NOMO-1 (cell line): ENCODE measurements at regions not wholly inside any gene's neighbourhood (a gene's known extent, or its start where the extent isn't known, plus 50 kb on each side); places are given as distances from the start of the nearest gene placed in this dataset.
"Not testable (repeated sequence)": the region's sequence is repeated elsewhere in the genome, so short reads cannot be mapped to it uniquely, and the experiment has no call there.

Source experiments
- DNase-seq, 2 experiments: peaks; one replicate each; lab custom pipeline; 2025; ENCODE audit not compliant: unreplicated experiment in 2 of 2; lab: John Stamatoyannopoulos, UW

DNA sequence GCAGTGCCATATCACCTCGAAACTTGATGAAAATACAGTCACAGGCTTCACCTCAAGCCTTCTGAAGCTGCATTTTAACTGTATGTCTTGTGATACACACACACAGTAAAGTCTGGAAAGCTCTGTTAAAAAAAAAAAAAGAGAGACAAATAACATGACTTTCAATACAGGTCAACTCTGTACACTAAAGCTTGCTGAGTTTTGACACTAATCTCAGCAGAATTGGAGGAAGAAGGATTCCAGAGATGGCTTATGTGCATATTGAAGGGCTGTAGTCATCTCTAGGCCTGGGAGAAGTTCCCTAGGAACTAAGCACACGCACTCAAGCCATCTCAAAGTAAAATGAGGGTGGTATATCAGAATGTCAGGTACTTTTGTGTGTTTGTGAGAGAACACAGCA is 875.1 kb downstream of the EPHA4 start:
- no peak for DNase-seq

- DNase-seq = no peak
These were observed 871.0 kb downstream of the EPHA4 start for GRCh38 chr2:220701115-220701514.

- no peak for DNase-seq
These were observed 868.8 kb downstream of the EPHA4 start for GRCh38 chr2:220703279-220703678.

- DNase-seq = no peak
These were observed 868.0 kb downstream of the EPHA4 start for GRCh38 chr2:220704081-220704480.

DNA sequence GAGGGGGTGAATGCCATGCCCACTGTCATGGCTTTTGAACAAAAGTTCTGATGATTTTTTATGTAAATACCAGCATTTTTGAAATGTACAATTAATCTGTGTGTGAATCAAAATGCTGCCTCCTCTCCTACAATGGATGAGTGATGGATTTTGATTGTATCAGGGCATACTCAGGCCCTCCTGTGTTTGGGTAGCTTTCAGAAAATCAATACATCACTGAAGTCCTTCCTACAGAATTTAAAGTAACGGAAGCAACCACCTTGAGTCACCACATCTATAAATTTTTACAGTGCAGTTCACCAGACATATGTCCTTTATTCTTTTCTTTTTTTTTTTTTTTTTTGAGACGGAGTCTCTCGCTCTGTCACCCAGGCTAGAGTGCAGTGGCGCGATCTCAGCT is 867.3 kb downstream of the EPHA4 start:
- no peak for DNase-seq

DNA sequence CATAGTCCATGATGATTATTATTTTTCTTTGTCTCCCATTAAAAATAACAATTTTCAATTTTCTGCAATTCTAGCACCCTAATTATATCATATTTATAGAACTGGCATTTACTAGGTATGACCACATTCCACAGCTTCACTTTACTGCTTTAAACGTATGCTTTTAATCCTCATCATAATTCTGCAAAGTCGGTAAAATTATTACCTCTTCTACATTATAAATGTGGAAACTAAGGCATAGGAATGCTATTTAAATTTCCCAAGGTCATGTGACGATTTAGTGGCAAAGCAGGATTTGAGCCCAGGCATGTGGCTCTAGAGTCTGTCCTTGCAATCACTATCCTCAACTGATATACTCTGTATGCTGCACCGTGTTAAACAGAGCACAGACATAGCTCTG is 866.4 kb downstream of the EPHA4 start:
- DNase-seq = no peak

DNA sequence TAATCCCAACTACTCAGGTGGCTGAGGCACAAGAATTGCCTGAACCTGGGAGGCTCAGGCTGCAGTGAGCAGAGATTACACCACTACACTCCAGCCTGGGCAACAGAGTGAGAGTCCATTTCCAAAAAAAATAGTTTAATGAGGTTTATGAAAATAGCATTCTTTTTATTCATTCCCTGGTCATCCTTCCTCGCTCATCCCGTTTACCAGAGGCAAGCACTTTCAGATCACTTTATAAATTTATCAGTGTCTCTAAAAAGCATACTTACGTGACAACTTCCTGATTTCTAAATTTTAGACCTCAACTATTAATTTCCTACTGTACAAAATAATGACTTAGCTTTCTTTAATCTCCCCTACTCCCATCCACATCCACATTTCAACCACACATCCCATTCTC is 864.8 kb downstream of the EPHA4 start:
- no peak for DNase-seq

DNA sequence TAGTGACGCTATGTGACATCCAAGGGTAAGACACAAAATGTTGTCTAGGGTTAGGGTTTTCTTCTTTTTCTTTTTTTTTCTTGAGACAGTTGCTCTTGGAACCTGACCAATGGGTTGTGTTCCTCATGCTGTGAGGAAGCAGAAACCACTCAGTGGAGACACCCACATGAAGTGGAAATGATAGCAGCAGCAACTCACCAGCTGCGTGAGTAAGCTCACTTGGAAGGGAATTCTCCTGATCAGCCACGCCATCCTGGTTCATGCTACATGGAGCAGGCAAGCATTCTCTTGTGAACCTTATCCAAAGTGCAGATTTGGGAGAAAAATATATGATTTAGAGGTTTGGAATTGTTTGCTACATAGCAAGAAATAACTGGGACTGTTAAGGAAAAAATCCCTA is 863.7 kb downstream of the EPHA4 start:
- DNase-seq = no peak

GRCh38 chr2:220717283-220717682 is 854.8 kb downstream of the EPHA4 start:
- no peak for DNase-seq

- no peak for DNase-seq
These were observed 835.3 kb downstream of the EPHA4 start for GRCh38 chr2:220736778-220737177.

GRCh38 chr2:220743203-220743602 is 828.9 kb downstream of the EPHA4 start:
- DNase-seq = no peak

GRCh38 chr2:220744861-220745260 is 827.2 kb downstream of the EPHA4 start:
- no peak for DNase-seq

GRCh38 chr2:220745682-220746081 is 826.4 kb downstream of the EPHA4 start:
- no peak for DNase-seq

GRCh38 chr2:220747736-220748135 is 824.4 kb downstream of the EPHA4 start:
- DNase-seq = no peak

DNA sequence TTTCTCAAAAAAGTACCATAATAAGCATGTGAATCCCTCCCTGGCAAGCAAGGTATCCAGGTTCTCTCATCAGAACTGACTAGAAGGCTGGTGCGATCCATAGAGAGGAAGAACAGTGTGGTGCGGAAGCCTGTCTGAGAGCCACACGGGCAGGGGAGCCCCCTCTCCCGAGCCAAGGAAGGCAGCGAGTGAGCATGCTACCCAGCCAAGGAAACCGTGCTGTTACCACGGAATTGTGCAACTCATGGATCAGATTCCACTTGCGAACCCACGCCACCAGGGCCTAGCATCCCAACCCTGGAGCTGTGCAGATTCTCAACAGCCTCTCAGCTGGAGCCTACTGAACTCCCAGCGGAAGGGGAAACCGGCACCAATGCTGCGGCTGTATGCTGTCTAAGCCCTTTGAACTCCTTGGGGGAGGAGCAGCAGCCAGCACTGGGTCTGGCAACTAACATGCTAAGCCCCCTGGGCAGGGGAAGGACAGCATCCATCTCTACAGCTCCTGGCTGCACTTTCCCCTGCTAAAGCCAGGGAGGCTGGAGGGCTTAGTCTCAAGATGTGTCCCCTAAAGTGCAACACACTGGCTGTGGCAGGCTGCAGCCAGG is 823.1 kb downstream of the EPHA4 start:
- DNase-seq = no peak

- no peak for DNase-seq
These were observed 818.6 kb downstream of the EPHA4 start for GRCh38 chr2:220753486-220753885.

DNA sequence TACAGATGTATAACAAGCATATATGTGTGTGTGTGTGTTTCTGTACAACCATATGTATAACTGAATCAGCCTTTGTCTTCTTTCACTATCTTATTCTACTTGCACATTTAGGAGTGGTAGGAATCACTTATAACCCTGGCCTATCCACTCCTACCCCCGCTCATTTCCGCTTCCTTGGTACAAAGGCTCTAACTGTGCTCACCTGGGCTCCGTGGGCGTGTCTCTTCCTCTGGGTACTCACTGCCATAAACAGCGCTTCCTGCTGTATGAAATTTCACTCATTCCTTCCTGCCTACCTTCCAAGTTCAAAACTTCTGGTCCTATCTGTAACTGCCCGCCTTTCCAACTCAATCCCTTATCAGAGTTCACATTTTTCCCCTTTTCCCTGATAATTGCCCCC is 815.5 kb downstream of the EPHA4 start:
- no peak for DNase-seq

DNA sequence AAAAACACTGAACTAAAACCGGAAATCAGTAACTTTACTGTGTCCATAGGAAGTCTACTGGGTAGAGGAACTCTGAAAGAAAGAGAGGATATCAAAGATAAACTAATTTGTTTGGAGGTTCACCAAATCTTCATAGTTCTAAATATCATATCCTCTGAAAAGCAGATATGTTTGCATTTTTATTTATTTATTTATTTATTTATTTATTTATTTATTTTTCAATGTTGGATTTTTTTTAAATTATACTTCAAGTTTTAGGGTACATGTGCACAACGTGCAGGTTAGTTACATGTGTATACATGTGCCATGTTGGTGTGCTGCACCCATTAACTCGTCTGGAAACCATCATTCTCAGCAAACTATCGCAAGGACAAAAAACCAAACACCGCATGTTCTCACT is 813.7 kb downstream of the EPHA4 start:
- not testable (repeated sequence) for DNase-seq

GRCh38 chr2:220764171-220764570 is 807.9 kb downstream of the EPHA4 start:
- no peak for DNase-seq

- no peak for DNase-seq
These were observed 804.4 kb downstream of the EPHA4 start for GRCh38 chr2:220767591-220768255.

- no peak for DNase-seq
These were observed 796.1 kb downstream of the EPHA4 start for GRCh38 chr2:220775856-220776488.

GRCh38 chr2:220779076-220779475 is 793.0 kb downstream of the EPHA4 start:
- DNase-seq = not testable (repeated sequence)
